ENCODE measurements at regions not wholly inside any gene's neighbourhood (a gene's known extent, or its start where the extent isn't known, plus 50 kb on each side); places are given as distances from the start of the nearest gene placed in this dataset.

- intact Hi-C loops (cut with DNase I) = no loop called here
- no peak for DNase-seq (ENCODE audit: low spot score)
Measured at GRCh38 chr11:127110542-127110941, 110.0 kb upstream of the KIRREL3 start.

DNA sequence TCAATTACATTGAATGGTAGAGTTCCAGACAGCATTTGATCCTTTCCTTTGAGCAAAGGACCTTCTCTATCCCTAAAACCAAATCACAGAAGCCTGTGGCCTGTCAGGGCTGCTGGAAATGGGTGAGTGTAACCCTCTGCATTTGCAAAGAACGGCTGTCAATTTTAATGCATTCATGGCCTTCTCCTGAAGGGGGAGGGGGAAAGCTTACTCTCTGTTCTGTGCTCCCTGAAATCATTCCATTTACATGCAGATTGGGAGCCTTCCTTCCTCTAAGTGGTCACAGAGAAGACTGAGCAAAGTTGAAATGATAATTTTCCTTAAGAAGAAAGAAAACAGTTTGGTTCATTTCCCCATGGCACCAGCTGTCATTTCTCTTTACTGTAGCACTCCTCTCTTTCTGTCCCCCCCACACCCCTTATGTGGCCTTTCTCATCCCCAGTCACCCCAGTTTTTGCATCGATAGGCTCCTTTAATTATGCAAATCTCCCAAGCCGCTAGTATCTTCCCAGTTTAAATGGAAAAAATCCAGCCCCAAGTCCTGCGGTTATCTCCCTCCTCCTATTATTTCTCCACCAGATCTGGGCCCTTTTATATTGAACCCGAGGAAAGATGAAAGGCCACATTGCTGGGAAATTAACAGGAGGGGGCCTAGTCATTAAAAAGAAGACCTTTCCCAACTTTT lies 109.4 kb upstream of the KIRREL3 start:
- DNase-seq (ENCODE audit: low spot score) = no peak
- intact Hi-C loops (cut with DNase I) = no loop called here

- no peak for DNase-seq (ENCODE audit: low spot score)
- intact Hi-C loops (cut with DNase I) = no loop called here
Measured at GRCh38 chr11:127108838-127109237, 108.3 kb upstream of the KIRREL3 start.

DNA sequence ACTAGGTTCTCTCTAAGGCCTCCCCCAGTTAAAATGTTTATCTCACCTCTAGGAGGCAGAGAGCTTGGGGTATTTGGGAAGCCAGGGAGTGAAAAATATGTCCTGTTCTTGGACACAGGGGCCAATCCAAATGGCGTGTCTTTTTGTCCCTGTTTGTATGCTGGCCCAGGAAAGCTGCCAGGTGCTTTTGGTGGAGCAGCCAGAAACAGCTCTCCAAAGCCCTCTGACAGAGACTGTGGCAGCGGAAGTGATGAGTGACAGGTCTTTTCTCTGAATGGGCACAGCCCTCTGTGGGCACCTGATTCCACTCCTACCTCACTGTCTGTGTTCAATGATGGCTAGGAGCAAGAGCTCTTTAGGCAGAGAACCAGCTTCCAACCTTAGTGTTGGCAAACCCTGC lies 106.4 kb upstream of the KIRREL3 start:
- DNase-seq (ENCODE audit: low spot score) = no peak
- intact Hi-C loops (cut with DNase I) = no loop called here

DNA sequence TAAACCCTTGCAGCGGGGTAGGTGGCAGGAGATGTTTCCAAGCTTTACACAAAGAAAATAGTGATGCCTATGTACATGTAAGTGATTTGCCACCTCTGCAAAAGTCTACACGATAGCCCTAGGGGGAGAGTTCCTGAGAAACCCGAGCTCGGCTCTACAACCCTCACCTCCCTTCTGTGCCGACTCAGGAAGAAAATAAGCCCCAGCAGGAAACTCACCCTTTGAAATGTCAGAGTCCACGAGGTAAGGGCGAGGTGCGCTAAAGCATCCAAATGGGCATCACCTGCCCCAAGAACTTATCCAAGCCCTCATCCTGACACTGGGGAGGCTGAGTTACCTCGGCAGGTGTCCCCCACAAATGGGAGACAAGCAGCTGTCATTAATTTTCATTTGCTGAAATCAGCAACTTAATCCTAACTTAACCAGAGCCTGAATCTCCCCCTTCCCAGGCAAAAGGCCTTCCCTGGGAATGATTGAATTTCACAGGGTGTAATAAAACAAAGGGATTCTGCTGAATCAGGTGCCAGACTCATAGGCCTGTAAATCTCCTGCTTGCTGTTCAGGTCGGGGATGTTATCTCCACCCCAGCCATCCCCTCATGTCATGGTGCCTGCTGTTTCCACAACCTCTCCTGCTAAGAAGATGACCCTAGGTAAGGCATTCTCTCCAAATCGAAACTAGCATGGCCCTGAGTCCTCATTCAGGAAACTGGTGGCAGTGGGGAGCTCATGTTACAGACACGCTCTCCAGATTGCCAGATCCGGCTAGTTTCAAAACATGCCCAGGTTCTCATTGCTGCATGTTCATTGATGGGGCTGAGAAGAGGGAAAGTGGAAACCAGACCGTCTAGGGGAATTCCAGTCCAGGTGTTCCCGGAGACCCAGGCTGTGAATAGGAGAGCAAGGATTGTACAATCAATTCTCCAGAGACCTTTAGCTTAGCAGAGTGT lies 105.3 kb upstream of the KIRREL3 start:
- intact Hi-C loops (cut with DNase I) = no loop called here
- no peak for DNase-seq (ENCODE audit: low spot score)

GRCh38 chr11:127103586-127104388 lies 103.2 kb upstream of the KIRREL3 start:
- intact Hi-C loops (cut with DNase I) = no loop called here

DNA sequence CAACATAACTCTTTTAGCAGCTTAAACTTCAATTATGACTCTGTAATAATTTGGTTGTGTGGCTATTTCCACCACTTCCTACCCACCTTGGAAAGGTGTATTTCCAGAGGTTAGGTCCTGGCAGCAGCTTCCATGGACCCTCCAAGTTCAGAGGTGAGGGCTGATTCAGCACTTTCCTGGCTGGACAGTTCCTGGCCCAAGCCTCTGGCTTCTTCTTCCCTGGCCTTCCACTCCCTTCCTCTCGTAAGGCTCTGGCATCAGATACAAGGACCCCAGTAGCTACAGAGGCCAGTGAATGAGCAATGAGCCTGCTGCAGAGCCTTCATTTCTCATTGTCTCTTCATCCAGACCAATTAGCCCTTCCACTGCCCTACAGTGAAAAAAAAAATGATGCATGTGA lies 98.1 kb upstream of the KIRREL3 start:
- DNase-seq (ENCODE audit: low spot score) = no peak
- intact Hi-C loops (cut with DNase I) = loop anchor here in 1 of 2 donors (1.0 kb wide), 1 partner anchor 19 kb away; no protein-coding TSS in a partner anchor

More at GRCh38 chr11:127103586-127104388, 103.2 kb upstream of the KIRREL3 start:
- DNase-seq (ENCODE audit: low spot score) = no peak

DNA sequence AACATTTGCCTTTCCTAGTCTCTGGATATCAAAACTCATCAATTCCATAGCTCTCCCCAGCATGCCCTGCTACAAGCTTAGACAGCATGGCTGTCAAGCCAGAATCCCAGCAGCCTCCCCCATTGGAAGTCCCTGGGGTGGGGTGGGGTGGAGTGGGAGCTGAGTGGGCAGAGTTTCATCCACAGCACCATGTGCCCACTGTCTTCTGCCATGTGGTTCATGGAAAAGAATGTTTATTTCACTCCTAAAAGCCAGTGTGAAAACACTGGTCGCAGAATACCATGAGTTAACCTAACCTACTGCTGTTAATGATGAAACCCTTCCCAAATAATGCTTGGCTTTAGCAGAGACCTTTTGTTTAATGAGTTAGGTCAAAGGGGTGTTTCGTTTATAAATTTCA lies 80.2 kb upstream of the KIRREL3 start:
- intact Hi-C loops (cut with DNase I) = no loop called here

GRCh38 chr11:127075758-127076157 lies 75.2 kb upstream of the KIRREL3 start:
- intact Hi-C loops (cut with DNase I) = no loop called here
- DNase-seq (ENCODE audit: low spot score) = no peak

More for the DNA sequence above, 80.2 kb upstream of the KIRREL3 start:
- DNase-seq (ENCODE audit: low spot score) = no peak

DNA sequence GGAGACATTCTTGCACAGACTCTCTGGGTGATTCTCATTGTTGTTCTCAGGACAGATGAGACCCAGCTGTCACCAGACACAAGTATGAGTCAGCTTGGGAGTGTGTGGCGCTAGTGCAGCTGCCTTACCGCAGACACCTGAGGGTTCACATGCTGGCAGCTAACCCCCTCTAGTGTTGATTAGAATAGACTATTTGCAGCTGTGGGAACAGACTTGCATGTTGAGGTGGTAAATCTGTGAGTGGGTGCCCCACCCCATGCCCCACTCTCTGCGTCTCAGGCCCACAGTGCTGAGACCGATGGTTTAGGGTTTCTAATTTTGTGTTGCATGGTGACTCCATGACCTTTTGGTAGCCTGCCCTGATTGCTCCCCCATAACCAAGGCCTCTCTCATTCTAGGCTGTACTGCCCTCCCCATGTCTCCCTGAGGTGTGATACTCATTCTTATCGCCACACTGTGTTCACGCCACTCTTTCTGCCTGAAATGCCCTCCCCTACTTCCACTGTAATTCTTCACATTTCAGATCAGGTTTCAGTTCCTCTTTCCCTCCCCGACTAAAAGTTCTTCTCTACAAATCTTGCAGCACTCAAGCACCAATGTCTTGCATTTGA lies 73.7 kb upstream of the KIRREL3 start:
- intact Hi-C loops (cut with DNase I) = no loop called here
- no peak for DNase-seq (ENCODE audit: low spot score)

DNA sequence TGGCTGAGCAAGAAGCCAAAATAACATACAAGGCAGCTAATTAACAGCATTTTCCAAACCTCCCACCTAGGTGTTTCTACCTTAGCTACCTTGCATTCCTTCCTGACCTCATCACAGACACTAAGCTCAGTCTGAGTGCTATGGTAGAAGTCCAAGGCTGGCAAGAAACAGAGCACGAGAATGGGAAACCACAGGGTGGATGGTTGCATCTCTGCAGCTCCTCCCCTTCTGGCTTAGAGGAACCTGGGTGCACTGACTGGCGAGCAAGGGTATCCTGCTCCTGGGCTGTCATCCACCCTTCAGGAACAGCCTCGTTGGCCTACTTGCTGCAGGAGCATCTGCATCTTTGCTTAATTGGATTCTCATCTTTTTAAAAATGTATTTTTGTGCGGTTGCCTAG lies 73.1 kb upstream of the KIRREL3 start:
- DNase-seq (ENCODE audit: low spot score) = no peak
- intact Hi-C loops (cut with DNase I) = no loop called here

DNA sequence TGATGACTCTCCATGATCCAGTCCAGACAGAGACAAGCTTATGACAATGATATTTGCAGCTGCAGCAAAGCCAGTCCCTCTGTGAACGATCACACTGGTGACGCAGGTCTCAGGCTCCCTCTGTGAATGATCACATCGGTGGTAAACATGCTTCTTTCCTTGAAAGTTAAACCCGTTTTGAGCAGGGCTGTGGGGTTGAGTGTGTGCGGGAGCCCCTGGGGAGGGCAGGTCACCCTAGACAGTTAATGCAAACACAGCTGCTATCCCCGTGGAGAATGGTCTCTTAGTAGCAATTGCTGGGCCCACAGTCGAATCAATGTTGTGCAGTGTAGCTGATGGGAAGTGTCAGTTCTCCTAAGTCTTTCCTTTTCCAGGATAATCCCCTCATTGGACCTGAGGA lies 71.0 kb upstream of the KIRREL3 start:
- DNase-seq (ENCODE audit: low spot score) = no peak
- intact Hi-C loops (cut with DNase I) = no loop called here

- intact Hi-C loops (cut with DNase I) = no loop called here
- DNase-seq (ENCODE audit: low spot score) = no peak
Measured at GRCh38 chr11:127070808-127071207, 70.2 kb upstream of the KIRREL3 start.

GRCh38 chr11:127066401-127067090 lies 66.0 kb upstream of the KIRREL3 start:
- no peak for DNase-seq (ENCODE audit: low spot score)
- intact Hi-C loops (cut with DNase I) = no loop called here

GRCh38 chr11:127063241-127063640 lies 62.7 kb upstream of the KIRREL3 start:
- intact Hi-C loops (cut with DNase I) = no loop called here
- no peak for DNase-seq (ENCODE audit: low spot score)

GRCh38 chr11:127061947-127062346 lies 61.4 kb upstream of the KIRREL3 start:
- intact Hi-C loops (cut with DNase I) = no loop called here
- no peak for DNase-seq (ENCODE audit: low spot score)

- intact Hi-C loops (cut with DNase I) = no loop called here
- DNase-seq (ENCODE audit: low spot score) = no peak
Measured at GRCh38 chr11:127059750-127060149, 59.2 kb upstream of the KIRREL3 start.

GRCh38 chr11:127059286-127059685 lies 58.7 kb upstream of the KIRREL3 start:
- intact Hi-C loops (cut with DNase I) = no loop called here
- no peak for DNase-seq (ENCODE audit: low spot score)

GRCh38 chr11:127058524-127058923 lies 58.0 kb upstream of the KIRREL3 start:
- intact Hi-C loops (cut with DNase I) = no loop called here
- no peak for DNase-seq (ENCODE audit: low spot score)
